ENCODE measurements at regions not wholly inside any gene's neighbourhood (a gene's known extent, or its start where the extent isn't known, plus 50 kb on each side); places are given as distances from the start of the nearest gene placed in this dataset.

- DNase-seq (ENCODE audit: low spot score) (no peak), ATAC-seq (no peak)
- Mint-ChIP-seq H3K27ac (no peak overlapping the region), H3K27me3 (ENCODE audit: low read depth) (peaks cover 24% of the 10 kb centered on the region), H3K4me3 (no peak overlapping the region), H3K4me1 (peaks cover 51% of the 10 kb centered on the region), H3K9me3 (0 out of 2 replicates have a peak, but pooled peaks cover 3% of the 10 kb centered on the region), H3K36me3 (no peaks in the 10 kb centered on the region)
- TF ChIP-seq GTF2I (CRISPR knock-in tag; conservative IDR thresholded peaks at IDR 0.05): no peak
- TF ChIP-seq TP53 (CRISPR knock-in tag; IDR thresholded peaks at IDR 0.05): no peak
- no peak for TF ChIP-seq ELF4 (CRISPR knock-in tag; IDR thresholded peaks at IDR 0.05; ENCODE audit: low read depth)
- no peak for TF ChIP-seq ZNF396 (CRISPR knock-in tag; IDR thresholded peaks at IDR 0.05; ENCODE audit: borderline replicate concordance)
- no peak for TF ChIP-seq JAZF1 (CRISPR knock-in tag; IDR thresholded peaks at IDR 0.05)
- TF ChIP-seq SP1 (CRISPR knock-in tag; conservative IDR thresholded peaks at IDR 0.05): no peak
- TF ChIP-seq SMAD4 (CRISPR knock-in tag; IDR thresholded peaks at IDR 0.05): no peak
- no peak for TF ChIP-seq MAX (CRISPR knock-in tag; IDR thresholded peaks at IDR 0.05)
- POLR2A ChIA-PET: interaction anchor here (0.5 kb wide), 1 partner anchor 44 kb away, joined by 4 read pairs; no protein-coding TSS in a partner anchor
- CTCF ChIA-PET: interaction anchor here (1.6 to 1.9 kb wide), 2 partner anchors 31 to 144 kb away, joined by 6 to 7 read pairs; no protein-coding TSS in a partner anchor
Observed at GRCh38 chr16:86730086-86730485, 151.7 kb downstream of the FOXL1 start.

- Mint-ChIP-seq H3K4me3 (no peak overlapping the region), H3K27me3 (ENCODE audit: low read depth) (peaks cover 24% of the 10 kb centered on the region), H3K4me1 (peaks cover 56% of the 10 kb centered on the region), H3K9me3 (0 out of 2 replicates have a peak, but pooled peaks cover 3% of the 10 kb centered on the region), H3K36me3 (no peaks in the 10 kb centered on the region), H3K27ac (no peak overlapping the region)
- DNase-seq (ENCODE audit: low spot score) (no peak), ATAC-seq (no peak)
- ChIA-PET POLR2A (interaction anchor here (0.5 kb wide), 1 partner anchor 44 kb away, joined by 4 read pairs; no protein-coding TSS in a partner anchor), CTCF (interaction anchor here (1.6 to 1.9 kb wide), 2 partner anchors 30 to 143 kb away, joined by 6 to 7 read pairs; no protein-coding TSS in a partner anchor)
- no peak for TF ChIP-seq ERG (CRISPR knock-in tag; IDR thresholded peaks at IDR 0.05)
- TF ChIP-seq ZNF532 (CRISPR knock-in tag; IDR thresholded peaks at IDR 0.05; ENCODE audit: borderline replicate concordance): no peak
- no peak for TF ChIP-seq E2F4 (CRISPR knock-in tag; IDR thresholded peaks at IDR 0.05; ENCODE audit: borderline replicate concordance, low read depth)
- TF ChIP-seq GTF2I (CRISPR knock-in tag; conservative IDR thresholded peaks at IDR 0.05): no peak
- no peak for TF ChIP-seq MYBL2 (CRISPR knock-in tag; IDR thresholded peaks at IDR 0.05)
- TF ChIP-seq ETV6 (CRISPR knock-in tag; IDR thresholded peaks at IDR 0.05): no peak
- no peak for TF ChIP-seq HMGXB4 (CRISPR knock-in tag; IDR thresholded peaks at IDR 0.05)
- no peak for TF ChIP-seq CREM (CRISPR knock-in tag; IDR thresholded peaks at IDR 0.05)
- TF ChIP-seq TEAD4 (CRISPR knock-in tag; IDR thresholded peaks at IDR 0.05): no peak
- no peak for TF ChIP-seq FOXP1 (CRISPR knock-in tag; IDR thresholded peaks at IDR 0.05; ENCODE audit: borderline replicate concordance)
- no peak for TF ChIP-seq ZNF423 (CRISPR knock-in tag; IDR thresholded peaks at IDR 0.05)
- TF ChIP-seq SMAD4 (CRISPR knock-in tag; IDR thresholded peaks at IDR 0.05): no peak
- TF ChIP-seq FOXK1 (CRISPR knock-in tag; IDR thresholded peaks at IDR 0.05): no peak
- no peak for TF ChIP-seq E2F5 (CRISPR knock-in tag; IDR thresholded peaks at IDR 0.05)
- no peak for TF ChIP-seq ZMAT4 (CRISPR knock-in tag; IDR thresholded peaks at IDR 0.05)
- TF ChIP-seq EMX1 (CRISPR knock-in tag; IDR thresholded peaks at IDR 0.05): no peak
- no peak for TF ChIP-seq ESRRA (CRISPR knock-in tag; IDR thresholded peaks at IDR 0.05; ENCODE audit: borderline replicate concordance)
- TF ChIP-seq NFYB (CRISPR knock-in tag; conservative IDR thresholded peaks at IDR 0.05; ENCODE audit: low read depth): no peak
- no peak for TF ChIP-seq IRF2 (CRISPR knock-in tag; IDR thresholded peaks at IDR 0.05; ENCODE audit: borderline replicate concordance, low read depth)
Observed at GRCh38 chr16:86730597-86730996, 152.2 kb downstream of the FOXL1 start.
